H1 (cell line): ENCODE measurements at regions not wholly inside any gene's neighbourhood (a gene's known extent, or its start where the extent isn't known, plus 50 kb on each side); places are given as distances from the start of the nearest gene placed in this dataset.

Source experiments
- BACH1 ChIP-seq: IDR thresholded peaks from 2 replicates; pipeline ENCODE4 v1.6.1; 2012; ENCODE audit warnings: low read length, improper control_type of control experiment
- BCL11A ChIP-seq, 2 experiments: IDR thresholded peaks; one replicate each; pipeline ENCODE4 v1.6.1; 2011; ENCODE audit warnings: low read depth in 2 of 2, low read length in 2 of 2, mild to moderate bottlenecking in 2 of 2
- MAFK ChIP-seq: IDR thresholded peaks from 2 replicates; pipeline ENCODE4 v1.6.1; 2012; ENCODE audit warnings: low read depth, mild to moderate bottlenecking, improper control_type of control experiment, low read length
- SIN3A ChIP-seq, 2 experiments: IDR thresholded peaks in 1 of 2; conservative IDR thresholded peaks in 1 of 2; 2 replicates each; pipeline ENCODE4 v1.6.1; 2011 to 2012; ENCODE audit warnings: low read length in 2 of 2, improper control_type of control experiment in 1 of 2, low read depth in 1 of 2, mild to moderate bottlenecking in 1 of 2
- SIX5 ChIP-seq: IDR thresholded peaks from 2 replicates; pipeline ENCODE4 v1.6.1; 2011; ENCODE audit warnings: mild to moderate bottlenecking, low read depth, low read length
- TF ChIP-seq, protein P1 (sequence below): IDR thresholded peaks from 2 replicates; pipeline ENCODE4 v1.6.1; 2012; ENCODE audit warnings: inconsistent platforms
- TF ChIP-seq, protein P2 (sequence below): fragments of 300-600 bp; sonication (generic); IDR thresholded peaks from 2 replicates; pipeline ENCODE4 v1.7.1; 2012; ENCODE audit warnings: low read length, moderate library complexity, mild to moderate bottlenecking, inconsistent platforms; ENCODE audit not compliant: insufficient replicate concordance
- TF ChIP-seq, protein P3 (sequence below), 3 experiments: IDR thresholded peaks; 1 replicate in 2 of 3; 2 replicates in 1 of 3; pipeline versions ENCODE4 v1.5.1 to v1.6.1; 2011; ENCODE audit warnings: low read length in 3 of 3, mild to moderate bottlenecking in 3 of 3, inconsistent platforms in 2 of 3, low read depth in 1 of 3, moderate library complexity in 1 of 3; ENCODE audit not compliant: insufficient read depth in 1 of 3; ENCODE audit errors: control extremely low read depth in 1 of 3

DNA sequence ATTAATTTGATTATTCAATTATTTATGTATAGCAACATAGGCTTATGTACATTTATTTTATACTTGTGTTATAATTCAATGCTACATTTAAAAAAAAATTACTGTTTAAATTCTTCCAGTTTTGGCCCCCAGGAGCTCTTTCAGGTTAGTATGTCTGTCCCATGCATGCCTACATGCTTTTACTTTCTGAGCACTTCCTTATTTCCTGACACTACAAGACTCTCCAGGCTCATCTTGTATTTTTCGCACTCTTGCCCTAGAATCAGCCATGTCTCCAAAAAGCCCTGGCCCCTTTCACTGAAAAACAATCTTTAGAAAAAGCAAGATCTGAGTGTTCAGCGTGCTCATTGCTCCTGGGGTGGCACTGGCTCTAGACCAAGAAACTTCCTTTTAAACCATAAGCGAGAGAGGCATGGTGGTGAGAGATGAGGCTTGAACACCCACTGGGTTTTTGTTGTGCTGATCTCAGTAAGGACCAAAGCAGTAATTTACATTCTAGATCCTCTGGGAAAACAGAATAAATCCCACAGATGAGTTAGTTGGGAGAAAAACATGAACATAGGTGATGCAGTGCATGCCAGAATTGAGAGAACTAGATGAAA is 95.0 kb downstream of the SLC30A10 start (continued):
- TF ChIP-seq SIN3A (conservative IDR thresholded peaks at IDR 0.05 in 1 of 2, IDR thresholded peaks at IDR 0.05 in 1 of 2; ENCODE audit: low read depth in 1 of 2, low read length in 2 of 2) (no peak), MAFK (no peak), BCL11A (IDR thresholded peaks at IDR 0.05; ENCODE audit: low read depth in 2 of 2, low read length in 2 of 2) (no peak), SIX5 (no peak), BACH1 (no peak)
- TF ChIP-seq, protein P1, sequence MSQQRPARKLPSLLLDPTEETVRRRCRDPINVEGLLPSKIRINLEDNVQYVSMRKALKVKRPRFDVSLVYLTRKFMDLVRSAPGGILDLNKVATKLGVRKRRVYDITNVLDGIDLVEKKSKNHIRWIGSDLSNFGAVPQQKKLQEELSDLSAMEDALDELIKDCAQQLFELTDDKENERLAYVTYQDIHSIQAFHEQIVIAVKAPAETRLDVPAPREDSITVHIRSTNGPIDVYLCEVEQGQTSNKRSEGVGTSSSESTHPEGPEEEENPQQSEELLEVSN = no peak
- TF ChIP-seq, protein P2, sequence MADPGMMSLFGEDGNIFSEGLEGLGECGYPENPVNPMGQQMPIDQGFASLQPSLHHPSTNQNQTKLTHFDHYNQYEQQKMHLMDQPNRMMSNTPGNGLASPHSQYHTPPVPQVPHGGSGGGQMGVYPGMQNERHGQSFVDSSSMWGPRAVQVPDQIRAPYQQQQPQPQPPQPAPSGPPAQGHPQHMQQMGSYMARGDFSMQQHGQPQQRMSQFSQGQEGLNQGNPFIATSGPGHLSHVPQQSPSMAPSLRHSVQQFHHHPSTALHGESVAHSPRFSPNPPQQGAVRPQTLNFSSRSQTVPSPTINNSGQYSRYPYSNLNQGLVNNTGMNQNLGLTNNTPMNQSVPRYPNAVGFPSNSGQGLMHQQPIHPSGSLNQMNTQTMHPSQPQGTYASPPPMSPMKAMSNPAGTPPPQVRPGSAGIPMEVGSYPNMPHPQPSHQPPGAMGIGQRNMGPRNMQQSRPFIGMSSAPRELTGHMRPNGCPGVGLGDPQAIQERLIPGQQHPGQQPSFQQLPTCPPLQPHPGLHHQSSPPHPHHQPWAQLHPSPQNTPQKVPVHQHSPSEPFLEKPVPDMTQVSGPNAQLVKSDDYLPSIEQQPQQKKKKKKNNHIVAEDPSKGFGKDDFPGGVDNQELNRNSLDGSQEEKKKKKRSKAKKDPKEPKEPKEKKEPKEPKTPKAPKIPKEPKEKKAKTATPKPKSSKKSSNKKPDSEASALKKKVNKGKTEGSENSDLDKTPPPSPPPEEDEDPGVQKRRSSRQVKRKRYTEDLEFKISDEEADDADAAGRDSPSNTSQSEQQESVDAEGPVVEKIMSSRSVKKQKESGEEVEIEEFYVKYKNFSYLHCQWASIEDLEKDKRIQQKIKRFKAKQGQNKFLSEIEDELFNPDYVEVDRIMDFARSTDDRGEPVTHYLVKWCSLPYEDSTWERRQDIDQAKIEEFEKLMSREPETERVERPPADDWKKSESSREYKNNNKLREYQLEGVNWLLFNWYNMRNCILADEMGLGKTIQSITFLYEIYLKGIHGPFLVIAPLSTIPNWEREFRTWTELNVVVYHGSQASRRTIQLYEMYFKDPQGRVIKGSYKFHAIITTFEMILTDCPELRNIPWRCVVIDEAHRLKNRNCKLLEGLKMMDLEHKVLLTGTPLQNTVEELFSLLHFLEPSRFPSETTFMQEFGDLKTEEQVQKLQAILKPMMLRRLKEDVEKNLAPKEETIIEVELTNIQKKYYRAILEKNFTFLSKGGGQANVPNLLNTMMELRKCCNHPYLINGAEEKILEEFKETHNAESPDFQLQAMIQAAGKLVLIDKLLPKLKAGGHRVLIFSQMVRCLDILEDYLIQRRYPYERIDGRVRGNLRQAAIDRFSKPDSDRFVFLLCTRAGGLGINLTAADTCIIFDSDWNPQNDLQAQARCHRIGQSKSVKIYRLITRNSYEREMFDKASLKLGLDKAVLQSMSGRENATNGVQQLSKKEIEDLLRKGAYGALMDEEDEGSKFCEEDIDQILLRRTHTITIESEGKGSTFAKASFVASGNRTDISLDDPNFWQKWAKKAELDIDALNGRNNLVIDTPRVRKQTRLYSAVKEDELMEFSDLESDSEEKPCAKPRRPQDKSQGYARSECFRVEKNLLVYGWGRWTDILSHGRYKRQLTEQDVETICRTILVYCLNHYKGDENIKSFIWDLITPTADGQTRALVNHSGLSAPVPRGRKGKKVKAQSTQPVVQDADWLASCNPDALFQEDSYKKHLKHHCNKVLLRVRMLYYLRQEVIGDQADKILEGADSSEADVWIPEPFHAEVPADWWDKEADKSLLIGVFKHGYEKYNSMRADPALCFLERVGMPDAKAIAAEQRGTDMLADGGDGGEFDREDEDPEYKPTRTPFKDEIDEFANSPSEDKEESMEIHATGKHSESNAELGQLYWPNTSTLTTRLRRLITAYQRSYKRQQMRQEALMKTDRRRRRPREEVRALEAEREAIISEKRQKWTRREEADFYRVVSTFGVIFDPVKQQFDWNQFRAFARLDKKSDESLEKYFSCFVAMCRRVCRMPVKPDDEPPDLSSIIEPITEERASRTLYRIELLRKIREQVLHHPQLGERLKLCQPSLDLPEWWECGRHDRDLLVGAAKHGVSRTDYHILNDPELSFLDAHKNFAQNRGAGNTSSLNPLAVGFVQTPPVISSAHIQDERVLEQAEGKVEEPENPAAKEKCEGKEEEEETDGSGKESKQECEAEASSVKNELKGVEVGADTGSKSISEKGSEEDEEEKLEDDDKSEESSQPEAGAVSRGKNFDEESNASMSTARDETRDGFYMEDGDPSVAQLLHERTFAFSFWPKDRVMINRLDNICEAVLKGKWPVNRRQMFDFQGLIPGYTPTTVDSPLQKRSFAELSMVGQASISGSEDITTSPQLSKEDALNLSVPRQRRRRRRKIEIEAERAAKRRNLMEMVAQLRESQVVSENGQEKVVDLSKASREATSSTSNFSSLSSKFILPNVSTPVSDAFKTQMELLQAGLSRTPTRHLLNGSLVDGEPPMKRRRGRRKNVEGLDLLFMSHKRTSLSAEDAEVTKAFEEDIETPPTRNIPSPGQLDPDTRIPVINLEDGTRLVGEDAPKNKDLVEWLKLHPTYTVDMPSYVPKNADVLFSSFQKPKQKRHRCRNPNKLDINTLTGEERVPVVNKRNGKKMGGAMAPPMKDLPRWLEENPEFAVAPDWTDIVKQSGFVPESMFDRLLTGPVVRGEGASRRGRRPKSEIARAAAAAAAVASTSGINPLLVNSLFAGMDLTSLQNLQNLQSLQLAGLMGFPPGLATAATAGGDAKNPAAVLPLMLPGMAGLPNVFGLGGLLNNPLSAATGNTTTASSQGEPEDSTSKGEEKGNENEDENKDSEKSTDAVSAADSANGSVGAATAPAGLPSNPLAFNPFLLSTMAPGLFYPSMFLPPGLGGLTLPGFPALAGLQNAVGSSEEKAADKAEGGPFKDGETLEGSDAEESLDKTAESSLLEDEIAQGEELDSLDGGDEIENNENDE = no peak
- TF ChIP-seq, protein P3, sequence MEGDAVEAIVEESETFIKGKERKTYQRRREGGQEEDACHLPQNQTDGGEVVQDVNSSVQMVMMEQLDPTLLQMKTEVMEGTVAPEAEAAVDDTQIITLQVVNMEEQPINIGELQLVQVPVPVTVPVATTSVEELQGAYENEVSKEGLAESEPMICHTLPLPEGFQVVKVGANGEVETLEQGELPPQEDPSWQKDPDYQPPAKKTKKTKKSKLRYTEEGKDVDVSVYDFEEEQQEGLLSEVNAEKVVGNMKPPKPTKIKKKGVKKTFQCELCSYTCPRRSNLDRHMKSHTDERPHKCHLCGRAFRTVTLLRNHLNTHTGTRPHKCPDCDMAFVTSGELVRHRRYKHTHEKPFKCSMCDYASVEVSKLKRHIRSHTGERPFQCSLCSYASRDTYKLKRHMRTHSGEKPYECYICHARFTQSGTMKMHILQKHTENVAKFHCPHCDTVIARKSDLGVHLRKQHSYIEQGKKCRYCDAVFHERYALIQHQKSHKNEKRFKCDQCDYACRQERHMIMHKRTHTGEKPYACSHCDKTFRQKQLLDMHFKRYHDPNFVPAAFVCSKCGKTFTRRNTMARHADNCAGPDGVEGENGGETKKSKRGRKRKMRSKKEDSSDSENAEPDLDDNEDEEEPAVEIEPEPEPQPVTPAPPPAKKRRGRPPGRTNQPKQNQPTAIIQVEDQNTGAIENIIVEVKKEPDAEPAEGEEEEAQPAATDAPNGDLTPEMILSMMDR (IDR thresholded peaks at IDR 0.05; ENCODE audit: control extremely low read depth in 1 of 3, insufficient read depth in 1 of 3, low read depth in 1 of 3, low read length in 3 of 3) = no peak
